IMR-90 (cell line): ENCODE measurements at regions not wholly inside any gene's neighbourhood (a gene's known extent, or its start where the extent isn't known, plus 50 kb on each side); places are given as distances from the start of the nearest gene placed in this dataset.

Experiments
- ATAC-seq: fragments of 200-7000 bp; cut with Tn5 transposase; 2 replicates; pipeline ENCODE4 v1.9.1; 2020; ENCODE audit warnings: low read depth, mild to moderate bottlenecking, moderate library complexity
- BruUV-seq: library from RNA; stranded (reverse); fragments of 400-500 nt; replicated peaks from 2 replicates; lab custom pipeline; 2021; lab: Mats Ljungman, UMichigan
- CTCF ChIA-PET: fragments of 300-600 bp; formaldehyde crosslinking; extraction: SDS; loops from one replicate; lab custom pipeline; 2021; ENCODE audit warnings: antibody characterized with exemption; lab: Yijun Ruan, JAX
- POLR2A ChIA-PET: fragments of 300-600 bp; sonication (Branson Sonifier 250); formaldehyde crosslinking; loops from one replicate; lab custom pipeline; 2022; ENCODE audit warnings: antibody characterized with exemption; ENCODE audit not compliant: unreplicated experiment; lab: Charles Lee
- DNase-seq: peaks from one replicate; pipeline ENCODE4 v3.0.0; 2013
- H2AFZ ChIP-seq: replicated peaks from 2 replicates; pipeline ENCODE3; 2013; ENCODE audit warnings: low read length, mild to moderate bottlenecking; ENCODE audit not compliant: poor library complexity
- H2AK5ac ChIP-seq: 2 replicates; pipeline ENCODE4 v1.6.1; 2013; ENCODE audit warnings: low read depth, low read length, inconsistent platforms
- H2AK9ac ChIP-seq: replicated peaks from 2 replicates; pipeline ENCODE3; 2013; ENCODE audit warnings: mild to moderate bottlenecking, low read depth, low read length, moderate library complexity; ENCODE audit not compliant: poor library complexity
- H2BK120ac ChIP-seq: 2 replicates; pipeline ENCODE4 v1.6.1; 2013; ENCODE audit warnings: low read depth, low read length, inconsistent platforms
- H2BK15ac ChIP-seq: 3 replicates; pipeline ENCODE4 v1.6.1; 2013; ENCODE audit warnings: low read depth, low read length, inconsistent platforms
- H2BK20ac ChIP-seq: 2 replicates; pipeline ENCODE4 v1.6.1; 2013; ENCODE audit warnings: low read depth, mild to moderate bottlenecking, inconsistent platforms, low read length, moderate library complexity
- H2BK5ac ChIP-seq: 2 replicates; pipeline ENCODE4 v1.6.1; 2013; ENCODE audit warnings: mild to moderate bottlenecking, low read depth, low read length, inconsistent platforms; ENCODE audit not compliant: poor library complexity, severe bottlenecking
- H3K14ac ChIP-seq: replicated peaks from 2 replicates; pipeline ENCODE4 v1.6.1; 2013; ENCODE audit warnings: low read depth, low read length, inconsistent platforms
- H3K18ac ChIP-seq: 2 replicates; pipeline ENCODE4 v1.6.1; 2013; ENCODE audit warnings: low read depth, low read length, control low read depth
- H3K23ac ChIP-seq: 2 replicates; pipeline ENCODE4 v1.6.1; 2013; ENCODE audit warnings: low read depth, low read length, inconsistent platforms
- H3K27ac ChIP-seq: 2 replicates; pipeline ENCODE4 v1.5.1; 2013; ENCODE audit warnings: mild to moderate bottlenecking, control low read depth, low read length; ENCODE audit not compliant: insufficient read depth
- H3K27me3 ChIP-seq: 2 replicates; pipeline ENCODE4 v1.6.1; 2013; ENCODE audit warnings: low read length; ENCODE audit not compliant: control insufficient read depth, insufficient read depth
- H3K36me3 ChIP-seq: 2 replicates; pipeline ENCODE4 v1.6.1; 2013; ENCODE audit warnings: low read length, mixed read lengths; ENCODE audit not compliant: control insufficient read depth, insufficient read depth
- H3K4ac ChIP-seq: 2 replicates; pipeline ENCODE4 v1.6.1; 2013; ENCODE audit warnings: low read depth, low read length, inconsistent platforms
- H3K4me1 ChIP-seq: 2 replicates; pipeline ENCODE4 v1.6.1; 2013; ENCODE audit warnings: low read length, mixed read lengths; ENCODE audit not compliant: control insufficient read depth, insufficient read depth
- H3K4me2 ChIP-seq: 2 replicates; pipeline ENCODE4 v1.6.1; 2013; ENCODE audit warnings: low read depth, mild to moderate bottlenecking, control low read depth, low read length, moderate library complexity
- H3K4me3 ChIP-seq: 2 replicates; pipeline ENCODE4 v1.5.1; 2013; ENCODE audit warnings: low read depth, mild to moderate bottlenecking, control low read depth, low read length, moderate library complexity; ENCODE audit not compliant: insufficient read depth
- H3K56ac ChIP-seq: 2 replicates; pipeline ENCODE4 v1.6.1; 2013; ENCODE audit warnings: low read length, inconsistent platforms; ENCODE audit not compliant: insufficient read depth; ENCODE audit errors: extremely low read depth
- H3K79me1 ChIP-seq, 2 experiments: 2 replicates each; pipeline ENCODE4 v1.6.1; 2013; ENCODE audit warnings: low read length in 2 of 2, inconsistent platforms in 1 of 2, low read depth in 1 of 2
- H3K9ac ChIP-seq: 2 replicates; pipeline ENCODE4 v1.6.1; 2013; ENCODE audit warnings: low read depth, low read length, control low read depth
- H3K9me1 ChIP-seq: 2 replicates; pipeline ENCODE4 v1.6.1; 2013; ENCODE audit warnings: low read length, inconsistent platforms; ENCODE audit not compliant: insufficient read depth
- H3K9me3 ChIP-seq: 2 replicates; pipeline ENCODE4 v1.6.1; 2013; ENCODE audit warnings: low read length; ENCODE audit not compliant: control insufficient read depth, insufficient read depth
- H4K20me1 ChIP-seq: 2 replicates; pipeline ENCODE4 v1.6.1; 2013; ENCODE audit warnings: low read length, inconsistent platforms; ENCODE audit not compliant: insufficient read depth
- H4K5ac ChIP-seq: 2 replicates; pipeline ENCODE4 v1.6.1; 2013; ENCODE audit warnings: mild to moderate bottlenecking, low read depth, low read length, control low read depth
- H4K8ac ChIP-seq, 2 experiments: 2 replicates each; pipeline ENCODE4 v1.6.1; 2013; ENCODE audit warnings: low read depth in 2 of 2, low read length in 2 of 2, control low read depth in 1 of 2, inconsistent platforms in 1 of 2
- H4K91ac ChIP-seq: 2 replicates; pipeline ENCODE4 v1.6.1; 2013; ENCODE audit warnings: low read depth, low read length, inconsistent platforms; ENCODE audit not compliant: insufficient read depth
- CEBPB ChIP-seq: IDR thresholded peaks from 2 replicates; pipeline ENCODE4 v1.6.1; 2012; ENCODE audit warnings: low read depth, low read length, improper control_type of control experiment
- MAZ ChIP-seq: IDR thresholded peaks from 2 replicates; pipeline ENCODE4 v1.6.1; 2012; ENCODE audit warnings: low read depth, mild to moderate bottlenecking, low read length, improper control_type of control experiment, moderate library complexity, borderline replicate concordance
- RCOR1 ChIP-seq: IDR thresholded peaks from 2 replicates; pipeline ENCODE4 v1.6.1; 2012; ENCODE audit warnings: mild to moderate bottlenecking, low read length, improper control_type of control experiment; ENCODE audit not compliant: insufficient replicate concordance
- SMC3 ChIP-seq: fragments of 150-350 bp; IDR thresholded peaks from 2 replicates; pipeline ENCODE4 v1.6.1; 2016; ENCODE audit warnings: low read depth, mild to moderate bottlenecking, antibody characterized with exemption, low read length, moderate library complexity
- WGBS, 2 experiments: methylation state at CpG; one replicate each; pipeline versions ENCODE4 v1.1.5 to v1.1.7; 2013; ENCODE audit warnings: missing lambda C conversion rate in 2 of 2; ENCODE audit not compliant: insufficient read length in 1 of 2; ENCODE audit errors: extremely low coverage in 2 of 2; 5-methylcytosine and 5-hydroxymethylcytosine counted together
- dilution Hi-C: fragments of 300-500 bp; cut with HindIII; formaldehyde crosslinking; loops from one replicate; pipeline ENCODE4 v1.14.3; 2018; ENCODE audit warnings: low sequenced_read_pairs; ENCODE audit not compliant: unreplicated experiment
- in situ Hi-C: fragments of 300-500 bp; cut with MboI; formaldehyde crosslinking; loops from 3 replicates; pipeline ENCODE4 v1.14.3; 2019; ENCODE audit warnings: low sequenced_read_pairs, inconsistent platforms, mixed read lengths
- intact Hi-C: fragments of 100-400 bp; cut with micrococcal nuclease; formaldehyde crosslinking; loops from 2 replicates; pipeline ENCODE4 v1.10.0; 2022

DNA sequence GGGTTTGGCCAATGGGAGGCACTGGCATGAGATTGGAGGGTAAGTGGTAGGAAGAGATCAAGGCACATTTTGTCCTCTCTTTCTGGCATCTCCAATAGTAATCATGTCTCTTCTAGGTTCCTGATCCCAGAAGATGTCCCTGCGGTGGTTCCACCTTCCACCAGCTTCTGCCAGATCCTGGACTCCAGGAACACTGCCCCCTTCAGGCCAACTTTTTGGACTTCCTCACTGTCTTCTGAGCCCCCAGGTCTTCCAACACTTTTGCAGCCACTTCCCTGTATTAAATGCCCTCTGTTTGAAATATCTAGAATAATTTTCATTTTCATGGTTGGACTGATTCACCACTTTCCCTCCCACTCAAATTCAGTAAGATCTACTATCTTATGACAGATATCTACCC lies 60.9 kb downstream of the BAMBI start:
- H3K4me3 ChIP-seq: no peak overlapping the region

More for the DNA sequence above, 60.9 kb downstream of the BAMBI start:
- H3K4ac ChIP-seq: no peak overlapping the region
- ATAC-seq (no peak), DNase-seq (no peak)
- H4K20me1 ChIP-seq: peaks cover 7% of the 10 kb centered on the region; the same call in 1 of the 2 replicates
- intact Hi-C loops: loop anchor here (10.0 kb wide), 1 partner anchor 167 kb away; no protein-coding TSS in a partner anchor
- H3K9ac ChIP-seq: no peak overlapping the region
- BruUV-seq: no TSS peak
- H2AFZ ChIP-seq: no peak overlapping the region
- ChIA-PET CTCF (no interaction called here), POLR2A (no interaction called here)
- no peak overlapping the region for H2BK120ac ChIP-seq
- in situ Hi-C loops: no loop called here
- H3K14ac ChIP-seq: no peak overlapping the region
- H3K4me2 ChIP-seq: no peak overlapping the region
- H3K56ac ChIP-seq: no peak overlapping the region
- dilution Hi-C loops: no loop called here
- no peaks in the 10 kb centered on the region for H3K4me1 ChIP-seq
- peaks cover 16% of the 10 kb centered on the region for H3K27me3 ChIP-seq
- H3K23ac ChIP-seq: no peak overlapping the region
- H3K9me1 ChIP-seq: no peaks in the 10 kb centered on the region
- H2BK5ac ChIP-seq: no peak overlapping the region
- no peak overlapping the region for H2AK9ac ChIP-seq
- H2BK20ac ChIP-seq: no peak overlapping the region
- WGBS, 2 experiments: no CpG with 5 or more reads among the region's 1 CpG
- no peak overlapping the region for H3K27ac ChIP-seq
- no peak overlapping the region for H2BK15ac ChIP-seq
- no peak overlapping the region for H2AK5ac ChIP-seq
- no peak for TF ChIP-seq RCOR1
- TF ChIP-seq CEBPB: no peak
- TF ChIP-seq SMC3: no peak
- no peak for TF ChIP-seq MAZ
- no peak overlapping the region for H4K91ac ChIP-seq
- H3K79me1 ChIP-seq: no peaks in the 10 kb centered on the region
- no peaks in the 10 kb centered on the region for H3K36me3 ChIP-seq
- H4K8ac ChIP-seq: no peak overlapping the region
- no peak overlapping the region for H3K18ac ChIP-seq
- no peak overlapping the region for H4K5ac ChIP-seq
- H3K9me3 ChIP-seq: peaks cover 9% of the 10 kb centered on the region
